ENCODE measurements at regions not wholly inside any gene's neighbourhood (a gene's known extent, or its start where the extent isn't known, plus 50 kb on each side); places are given as distances from the start of the nearest gene placed in this dataset.
A peak's percentile ranks its signal among the peaks of the same experiment; 100 is the strongest.
"Not testable (repeated sequence)": the region's sequence is repeated elsewhere in the genome, so short reads cannot be mapped to it uniquely, and the experiment has no call there.

- H3K36me3 ChIP-seq; H3K4me1 ChIP-seq; H3K9me3 ChIP-seq; H3K27me3 ChIP-seq; intact Hi-C loops (cut with DNase I; ENCODE audit: low total_unique reads): not testable (repeated sequence)
- 35 to 64% (median 53%) methylated on average over 8 to 10 of the region's 10 CpGs for WGBS, 5 donors
- TF ChIP-seq POLR2AphosphoS5 (IDR thresholded peaks at IDR 0.05): peak in 2 of 3 donors; percentile 28 to 40
- Histone ChIP-seq H3K27ac (peak overlapping the region in 3 of 5 donors; percentile 72 to 76 (median 76)), H3K4me3 (peak overlapping the region in 1 of 4 donors; percentile 26)
- peak; percentile 75 to 87 for DNase-seq
Observed at GRCh38 chr7:6953798-6954181, 127.7 kb upstream of the CCZ1B start.

GRCh38 chr7:6955385-6955784 lies 129.3 kb upstream of the CCZ1B start:
- DNase-seq; H3K9me3 ChIP-seq; H3K27ac ChIP-seq; H3K27me3 ChIP-seq; H3K4me1 ChIP-seq; H3K4me3 ChIP-seq; intact Hi-C loops (cut with DNase I; ENCODE audit: low total_unique reads); H3K36me3 ChIP-seq: not testable (repeated sequence)
- WGBS, 5 donors: 90 to 96% (median 92%) methylated on average over 11 to 12 of the region's 12 CpGs

DNA sequence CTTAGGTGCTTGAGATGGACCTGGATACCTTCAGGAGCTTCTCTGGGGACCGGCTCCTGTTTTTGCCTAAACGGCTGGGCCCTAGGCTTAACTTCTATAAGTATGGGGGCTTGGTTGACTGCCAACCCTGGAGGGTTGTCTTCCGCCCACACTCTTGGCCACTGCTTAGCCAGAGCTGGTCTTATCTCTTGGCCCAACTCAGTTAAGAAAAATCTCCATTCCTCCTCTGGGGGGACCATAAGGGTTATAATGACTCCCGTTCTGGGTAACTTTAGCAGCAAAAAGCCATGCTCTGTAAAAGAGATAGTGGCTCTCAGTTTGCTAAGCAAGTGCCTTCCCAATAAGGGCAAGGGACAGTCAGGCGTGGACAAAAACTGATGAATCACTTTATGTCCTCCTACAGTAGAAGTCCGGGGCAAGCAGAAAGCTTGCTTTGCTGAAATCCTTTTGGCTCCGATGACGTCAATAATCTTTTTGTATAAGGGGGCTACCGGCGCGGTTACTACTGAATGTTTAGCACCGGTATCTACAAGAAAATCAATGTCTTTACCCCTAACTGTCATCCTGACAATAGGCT lies 130.0 kb upstream of the CCZ1B start:
- H3K27me3 ChIP-seq; H3K27ac ChIP-seq; H3K36me3 ChIP-seq; H3K4me3 ChIP-seq; H3K4me1 ChIP-seq; H3K9me3 ChIP-seq; intact Hi-C loops (cut with DNase I; ENCODE audit: low total_unique reads): not testable (repeated sequence)
- 66 to 77% (median 75%) methylated on average over 11 to 12 of the region's 12 CpGs for WGBS, 5 donors
- peak in 1 of 2 donors; percentile 24 for DNase-seq

DNA sequence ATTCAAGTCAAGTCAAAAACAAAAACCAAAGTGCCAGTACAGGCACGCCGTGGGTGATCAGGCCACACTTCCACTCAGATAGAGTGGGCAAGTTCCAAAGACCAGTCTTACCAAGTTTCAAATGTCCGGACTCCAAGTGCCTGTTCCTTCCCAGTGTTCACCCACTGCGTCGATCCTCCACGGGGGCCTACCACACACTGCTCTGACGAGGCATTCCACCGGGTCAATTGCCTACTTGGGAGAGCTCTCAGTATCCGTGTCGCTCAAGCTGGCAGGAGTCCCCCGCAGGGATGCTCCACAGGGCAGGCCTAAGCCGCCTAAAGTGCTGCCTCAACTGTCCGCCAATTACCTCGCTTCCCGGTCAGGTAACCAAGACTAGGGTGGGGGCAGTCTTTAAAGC lies 132.3 kb upstream of the CCZ1B start:
- not testable (repeated sequence) for DNase-seq
- WGBS, 5 donors: 91 to 96% (median 94%) methylated on average over 15 of the region's 15 CpGs

GRCh38 chr7:6959942-6960341 lies 133.9 kb upstream of the CCZ1B start:
- not testable (repeated sequence) for DNase-seq, H3K27me3 ChIP-seq, H3K4me1 ChIP-seq, H3K27ac ChIP-seq, H3K4me3 ChIP-seq, H3K36me3 ChIP-seq, H3K9me3 ChIP-seq
- 60 to 88% (median 80%) methylated on average over 4 of the region's 4 CpGs for WGBS, 5 donors
- intact Hi-C loops (cut with DNase I; ENCODE audit: low total_unique reads): loop anchor here (10.0 kb wide), 1 partner anchor 585 kb away; no protein-coding TSS in a partner anchor

More for the DNA sequence above, 132.3 kb upstream of the CCZ1B start:
- H3K36me3 ChIP-seq; H3K4me3 ChIP-seq; H3K9me3 ChIP-seq; H3K27ac ChIP-seq; intact Hi-C loops (cut with DNase I; ENCODE audit: low total_unique reads); H3K4me1 ChIP-seq; H3K27me3 ChIP-seq: not testable (repeated sequence)

DNA sequence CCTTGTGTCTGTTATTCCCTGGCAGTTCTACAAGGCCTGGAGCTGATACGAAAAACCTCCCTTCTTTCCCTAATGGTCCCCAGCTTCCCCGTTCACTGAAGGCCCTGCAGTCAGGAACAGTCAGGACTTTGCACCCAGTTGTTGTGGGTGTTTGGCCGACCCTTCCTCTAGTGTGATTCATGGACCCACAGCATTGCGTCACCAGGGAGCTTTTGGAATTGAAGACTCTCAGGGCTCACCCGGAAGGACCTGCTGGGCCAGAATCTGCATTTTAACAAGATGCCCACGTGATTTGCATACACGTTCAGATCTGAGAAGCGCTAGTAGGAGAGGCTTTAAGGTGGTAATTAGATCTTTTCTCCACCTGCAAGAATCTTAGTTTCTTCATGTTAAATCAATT lies 136.8 kb upstream of the CCZ1B start:
- intact Hi-C loops (cut with DNase I; ENCODE audit: low total_unique reads): loop anchor here (10.0 kb wide), 1 partner anchor 582 kb away; no protein-coding TSS in a partner anchor
- H3K9me3 ChIP-seq, H3K4me3 ChIP-seq, H3K4me1 ChIP-seq, DNase-seq, H3K27me3 ChIP-seq, H3K36me3 ChIP-seq, H3K27ac ChIP-seq: not testable (repeated sequence)
- WGBS, 5 donors: 68 to 84% (median 77%) methylated on average over 7 to 8 of the region's 8 CpGs

- H3K36me3 ChIP-seq, H3K4me1 ChIP-seq, H3K27me3 ChIP-seq, H3K4me3 ChIP-seq, H3K27ac ChIP-seq, H3K9me3 ChIP-seq: not testable (repeated sequence)
- TF ChIP-seq, protein P1, sequence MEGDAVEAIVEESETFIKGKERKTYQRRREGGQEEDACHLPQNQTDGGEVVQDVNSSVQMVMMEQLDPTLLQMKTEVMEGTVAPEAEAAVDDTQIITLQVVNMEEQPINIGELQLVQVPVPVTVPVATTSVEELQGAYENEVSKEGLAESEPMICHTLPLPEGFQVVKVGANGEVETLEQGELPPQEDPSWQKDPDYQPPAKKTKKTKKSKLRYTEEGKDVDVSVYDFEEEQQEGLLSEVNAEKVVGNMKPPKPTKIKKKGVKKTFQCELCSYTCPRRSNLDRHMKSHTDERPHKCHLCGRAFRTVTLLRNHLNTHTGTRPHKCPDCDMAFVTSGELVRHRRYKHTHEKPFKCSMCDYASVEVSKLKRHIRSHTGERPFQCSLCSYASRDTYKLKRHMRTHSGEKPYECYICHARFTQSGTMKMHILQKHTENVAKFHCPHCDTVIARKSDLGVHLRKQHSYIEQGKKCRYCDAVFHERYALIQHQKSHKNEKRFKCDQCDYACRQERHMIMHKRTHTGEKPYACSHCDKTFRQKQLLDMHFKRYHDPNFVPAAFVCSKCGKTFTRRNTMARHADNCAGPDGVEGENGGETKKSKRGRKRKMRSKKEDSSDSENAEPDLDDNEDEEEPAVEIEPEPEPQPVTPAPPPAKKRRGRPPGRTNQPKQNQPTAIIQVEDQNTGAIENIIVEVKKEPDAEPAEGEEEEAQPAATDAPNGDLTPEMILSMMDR (IDR thresholded peaks at IDR 0.05): peak in 4 of 7 experiments; percentile 10 to 29 (median 24)
- peak; percentile 67 to 82 for DNase-seq
- 17 to 27% (median 25%) methylated on average over 4 to 6 of the region's 6 CpGs for WGBS, 5 donors
- intact Hi-C loops (cut with DNase I; ENCODE audit: low total_unique reads): loop anchor here (10.0 kb wide), 1 partner anchor 580 kb away; no protein-coding TSS in a partner anchor
Observed at GRCh38 chr7:6965051-6965450, 139.0 kb upstream of the CCZ1B start.

GRCh38 chr7:6970180-6970579 lies 144.1 kb upstream of the CCZ1B start:
- intact Hi-C loops (cut with DNase I; ENCODE audit: low total_unique reads); H3K36me3 ChIP-seq: not testable (repeated sequence)
- 88 to 97% (median 91%) methylated on average over 1 to 3 of the region's 3 CpGs for WGBS, 5 donors

GRCh38 chr7:6974876-6975275 lies 148.8 kb upstream of the CCZ1B start:
- H3K36me3 ChIP-seq; DNase-seq; H3K4me1 ChIP-seq; H3K9me3 ChIP-seq; H3K27ac ChIP-seq; H3K27me3 ChIP-seq; intact Hi-C loops (cut with DNase I; ENCODE audit: low total_unique reads); H3K4me3 ChIP-seq: not testable (repeated sequence)
- WGBS, 5 donors: 90 to 100% (median 93%) methylated on average over 1 to 20 of the region's 27 CpGs

More at GRCh38 chr7:6970180-6970579, 144.1 kb upstream of the CCZ1B start:
- not testable (repeated sequence) for H3K27me3 ChIP-seq, DNase-seq, H3K4me1 ChIP-seq, H3K27ac ChIP-seq, H3K9me3 ChIP-seq, H3K4me3 ChIP-seq

DNA sequence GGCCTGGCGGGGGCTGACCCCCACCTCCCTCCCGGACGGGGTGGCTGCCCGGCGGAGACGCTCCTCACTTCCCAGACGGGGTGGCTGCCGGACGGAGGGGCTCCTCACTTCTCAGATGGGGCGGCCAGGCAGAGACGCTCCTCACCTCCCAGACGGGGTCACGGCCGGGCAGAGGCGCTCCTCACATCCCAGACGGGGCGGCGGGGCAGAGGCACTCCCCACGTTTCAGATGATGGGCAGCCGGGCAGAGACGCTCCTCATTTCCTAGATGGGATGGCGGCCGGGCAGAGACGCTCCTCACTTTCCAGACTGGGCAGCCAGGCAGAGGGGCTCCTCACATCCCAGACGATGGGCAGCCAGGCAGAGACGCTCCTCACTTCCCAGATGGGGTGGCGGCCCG lies 149.3 kb upstream of the CCZ1B start:
- H3K9me3 ChIP-seq; DNase-seq; H3K27ac ChIP-seq; intact Hi-C loops (cut with DNase I; ENCODE audit: low total_unique reads); H3K4me1 ChIP-seq; H3K4me3 ChIP-seq; H3K27me3 ChIP-seq; H3K36me3 ChIP-seq: not testable (repeated sequence)
- 60 to 98% (median 91%) methylated on average over 3 to 26 of the region's 28 CpGs for WGBS, 5 donors

- H3K4me3 ChIP-seq; H3K4me1 ChIP-seq; H3K27me3 ChIP-seq; DNase-seq; H3K27ac ChIP-seq; H3K9me3 ChIP-seq; H3K36me3 ChIP-seq; intact Hi-C loops (cut with DNase I; ENCODE audit: low total_unique reads): not testable (repeated sequence)
- 86 to 97% (median 93%) methylated on average over 3 of the region's 3 CpGs for WGBS, 5 donors
Observed at GRCh38 chr7:6977368-6977767, 151.3 kb upstream of the CCZ1B start.
